GM12878 (cell line): ENCODE measurements at regions not wholly inside any gene's neighbourhood (a gene's known extent, or its start where the extent isn't known, plus 50 kb on each side); places are given as distances from the start of the nearest gene placed in this dataset.

Source experiments
- ATAC-seq: fragments of 200-7000 bp; cut with Tn5 transposase; 3 replicates; pipeline ENCODE4 v1.9.1; 2020; ENCODE audit warnings: mild to moderate bottlenecking, moderate library complexity
- BruUV-seq: library from RNA; stranded (reverse); fragments of 400-500 nt; replicated peaks from 2 replicates; lab custom pipeline; 2021; lab: Mats Ljungman, UMichigan
- CTCF ChIA-PET: fragments of 300-600 bp; sonication (Branson Sonifier 250); formaldehyde crosslinking; extraction: SDS; loops from one replicate; lab custom pipeline; 2021; ENCODE audit warnings: inconsistent platforms; lab: Yijun Ruan, JAX
- POLR2A ChIA-PET: fragments of 350-600 bp; formaldehyde crosslinking; extraction: SDS; loops from one replicate; lab custom pipeline; 2021; ENCODE audit warnings: inconsistent platforms; lab: Charles Lee
- RAD21 ChIA-PET: fragments of 300-600 bp; sonication (Branson Sonifier 250); formaldehyde crosslinking; loops from one replicate; lab custom pipeline; 2023; ENCODE audit warnings: antibody characterized with exemption; ENCODE audit not compliant: unreplicated experiment; lab: Charles Lee
- SMC1A ChIA-PET: fragments of 300-600 bp; sonication (Branson Sonifier 250); formaldehyde crosslinking; loops from one replicate; lab custom pipeline; 2023; ENCODE audit not compliant: unreplicated experiment, uncharacterized antibody; lab: Charles Lee
- DNase-seq: peaks from one replicate; pipeline ENCODE4 v3.0.0-alpha.2; 2011; ENCODE audit warnings: low read depth, low spot score
- FAIRE-seq: peaks from 3 replicates; lab custom pipeline; 2011; peaks lifted over from hg19 to GRCh38; lab: Jason Lieb, UNC
- H2AFZ ChIP-seq: 2 replicates; pipeline ENCODE4 v1.6.0; 2011; ENCODE audit warnings: low read depth, low read length, control low read depth; ENCODE audit not compliant: control insufficient read depth
- H3K27ac ChIP-seq: 2 replicates; pipeline ENCODE4 v1.5.1; 2011; ENCODE audit warnings: control low read depth; ENCODE audit not compliant: control insufficient read depth, insufficient read depth
- H3K27me3 ChIP-seq, 2 experiments: replicated peaks in 1 of 2; 2 replicates each; pipeline versions ENCODE4 v1.6.0 to v1.6.1; 2011; ENCODE audit warnings: low read length in 1 of 2; ENCODE audit not compliant: control insufficient read depth in 2 of 2, insufficient read depth in 2 of 2
- H3K36me3 ChIP-seq, 2 experiments: 2 replicates each; pipeline ENCODE4 v1.5.1; 2011; ENCODE audit warnings: low read length in 1 of 2; ENCODE audit not compliant: control insufficient read depth in 2 of 2, insufficient read depth in 2 of 2
- H3K4me1 ChIP-seq: 2 replicates; pipeline ENCODE4 v1.6.1; 2011; ENCODE audit warnings: mild to moderate bottlenecking, low read length, moderate library complexity, mixed read lengths; ENCODE audit not compliant: control insufficient read depth, insufficient read depth
- H3K4me2 ChIP-seq: 2 replicates; pipeline ENCODE4 v1.6.0; 2011; ENCODE audit warnings: control low read depth; ENCODE audit not compliant: control insufficient read depth, insufficient read depth
- H3K4me3 ChIP-seq: fragments of 200-600 bp; sonication (generic); 2 replicates; pipeline ENCODE4 v1.5.1; 2016
- H3K79me2 ChIP-seq: 2 replicates; pipeline ENCODE4 v1.6.0; 2011; ENCODE audit warnings: low read length; ENCODE audit not compliant: control insufficient read depth, insufficient read depth
- H3K9ac ChIP-seq: 2 replicates; pipeline ENCODE4 v1.8.0; 2011; ENCODE audit warnings: low read length, control low read depth, mixed read lengths; ENCODE audit not compliant: control insufficient read depth, insufficient read depth
- H3K9me3 ChIP-seq: replicated peaks from 3 replicates; pipeline ENCODE4 v1.5.1; 2011; ENCODE audit warnings: mild to moderate bottlenecking, low read length; ENCODE audit not compliant: control insufficient read depth, insufficient read depth
- H4K20me1 ChIP-seq: 2 replicates; pipeline ENCODE4 v1.6.0; 2011; ENCODE audit not compliant: control insufficient read depth, insufficient read depth
- BRCA1 ChIP-seq: IDR thresholded peaks from 2 replicates; pipeline ENCODE4 v1.6.1; 2011; ENCODE audit warnings: low read depth, low read length, improper control_type of control experiment
- ETV6 ChIP-seq, 2 experiments: fragments of 450-650 bp in 1 of 2; IDR thresholded peaks in 1 of 2; conservative IDR thresholded peaks in 1 of 2; 2 replicates each; pipeline ENCODE4 v1.6.1; 2014; ENCODE audit warnings: antibody characterized with exemption in 1 of 2, borderline replicate concordance in 1 of 2, low read depth in 1 of 2, mild to moderate bottlenecking in 1 of 2, moderate library complexity in 1 of 2
- NR2F1 ChIP-seq: fragments of 450-650 bp; conservative IDR thresholded peaks from 2 replicates; pipeline ENCODE4 v1.6.1; 2017; ENCODE audit warnings: mild to moderate bottlenecking
- SRF ChIP-seq, 2 experiments: IDR thresholded peaks; 2 replicates each; pipeline ENCODE4 v1.6.1; 2011; ENCODE audit warnings: low read depth in 2 of 2, low read length in 2 of 2, mild to moderate bottlenecking in 1 of 2, moderate library complexity in 1 of 2
- TCF7 ChIP-seq: IDR thresholded peaks from 2 replicates; pipeline ENCODE4 v1.6.1; 2014; ENCODE audit warnings: antibody characterized with exemption, borderline replicate concordance
- WGBS: methylation state at CpG from one replicate; pipeline ENCODE4 v1.1.6; 2016; ENCODE audit warnings: low lambda C conversion rate; ENCODE audit not compliant: insufficient replicate concordance, insufficient coverage; ENCODE audit errors: missing lambda C conversion rate; 5-methylcytosine and 5-hydroxymethylcytosine counted together
- in situ Hi-C: fragments of 300-500 bp; cut with MboI; formaldehyde crosslinking; loops from 9 replicates; pipeline ENCODE4 v1.14.3; 2018; ENCODE audit warnings: mixed read lengths
- intact Hi-C: fragments of 100-400 bp; cut with micrococcal nuclease; formaldehyde crosslinking; loops from one replicate; pipeline ENCODE4 v1.14.2; 2022; ENCODE audit not compliant: unreplicated experiment
- TF ChIP-seq, protein P1 (sequence below): fragments of 450-650 bp; IDR thresholded peaks from 2 replicates; pipeline ENCODE4 v1.6.1; 2017; ENCODE audit warnings: mild to moderate bottlenecking, moderate library complexity
- TF ChIP-seq, protein P2 (sequence below): IDR thresholded peaks from 2 replicates; pipeline ENCODE4 v1.6.1; 2012; ENCODE audit warnings: improper control_type of control experiment, low read depth, low read length; ENCODE audit not compliant: insufficient replicate concordance
- TF ChIP-seq, protein P3 (sequence below): fragments of 450-650 bp; IDR thresholded peaks from 2 replicates; pipeline ENCODE4 v1.6.1; 2016; ENCODE audit warnings: mild to moderate bottlenecking, moderate library complexity, borderline replicate concordance

DNA sequence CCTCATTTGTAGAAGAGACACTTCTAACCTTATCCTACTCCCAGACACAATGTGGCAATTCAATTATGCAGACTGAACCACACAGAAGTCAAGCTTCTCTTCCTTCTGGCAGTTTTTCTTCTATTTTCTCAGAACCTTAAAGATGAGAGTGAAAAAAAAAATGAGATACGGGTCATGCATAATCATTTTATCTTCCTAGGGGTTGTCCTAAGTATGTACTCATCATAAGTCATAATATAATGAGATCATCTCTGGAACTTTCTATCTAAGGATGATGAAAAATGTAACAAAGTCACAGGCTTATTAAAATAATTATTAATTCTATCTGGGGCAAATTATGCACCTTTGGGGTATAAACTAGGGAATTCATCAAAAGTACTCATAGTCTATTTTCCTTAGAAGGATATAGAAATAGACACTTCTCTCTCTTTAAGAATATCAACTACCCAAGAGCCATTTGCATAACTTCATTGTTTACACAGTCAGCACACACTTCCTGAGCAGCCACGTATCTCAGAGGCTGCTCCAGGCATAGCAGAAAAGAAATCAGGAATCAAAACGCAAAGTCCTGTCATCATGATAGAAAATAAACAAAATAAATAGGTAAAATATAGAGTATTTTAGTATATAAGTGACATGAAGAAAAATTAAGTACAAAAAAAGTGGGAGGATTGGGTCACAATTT, 345.9 kb upstream of the SPHKAP start:
- 5% methylated on average over 3 of the region's 3 CpGs for WGBS
- no peaks in the 10 kb centered on the region for H4K20me1 ChIP-seq
- ChIA-PET RAD21 (no interaction called here), SMC1A (no interaction called here), CTCF (no interaction called here), POLR2A (no interaction called here)
- H3K9me3 ChIP-seq: no peaks in the 10 kb centered on the region; the same call in 2 of the 3 replicates
- no peak overlapping the region for H3K4me2 ChIP-seq
- DNase-seq (no peak), FAIRE-seq (no peak), ATAC-seq (no peak)
- intact Hi-C loops (no loop called here), in situ Hi-C loops (no loop called here)
- H3K79me2 ChIP-seq: no peaks in the 10 kb centered on the region
- no peaks in the 10 kb centered on the region for H3K36me3 ChIP-seq
- no peak overlapping the region for H3K4me3 ChIP-seq
- no peaks in the 10 kb centered on the region for H3K27me3 ChIP-seq
- no TSS peak for BruUV-seq
- no peak overlapping the region for H3K9ac ChIP-seq
- no peak overlapping the region for H3K27ac ChIP-seq
- no peak overlapping the region for H2AFZ ChIP-seq
- 0 out of 2 replicates have a peak, but pooled peaks cover 4% of the 10 kb centered on the region for H3K4me1 ChIP-seq
- TF ChIP-seq TCF7 (no peak), BRCA1 (no peak), NR2F1 (no peak), SRF (IDR thresholded peaks at IDR 0.05; ENCODE audit: low read depth in 2 of 2, low read length in 2 of 2) (no peak), ETV6 (conservative IDR thresholded peaks at IDR 0.05 in 1 of 2, IDR thresholded peaks at IDR 0.05 in 1 of 2; ENCODE audit: borderline replicate concordance in 1 of 2, low read depth in 1 of 2) (no peak)
- TF ChIP-seq, protein P1, sequence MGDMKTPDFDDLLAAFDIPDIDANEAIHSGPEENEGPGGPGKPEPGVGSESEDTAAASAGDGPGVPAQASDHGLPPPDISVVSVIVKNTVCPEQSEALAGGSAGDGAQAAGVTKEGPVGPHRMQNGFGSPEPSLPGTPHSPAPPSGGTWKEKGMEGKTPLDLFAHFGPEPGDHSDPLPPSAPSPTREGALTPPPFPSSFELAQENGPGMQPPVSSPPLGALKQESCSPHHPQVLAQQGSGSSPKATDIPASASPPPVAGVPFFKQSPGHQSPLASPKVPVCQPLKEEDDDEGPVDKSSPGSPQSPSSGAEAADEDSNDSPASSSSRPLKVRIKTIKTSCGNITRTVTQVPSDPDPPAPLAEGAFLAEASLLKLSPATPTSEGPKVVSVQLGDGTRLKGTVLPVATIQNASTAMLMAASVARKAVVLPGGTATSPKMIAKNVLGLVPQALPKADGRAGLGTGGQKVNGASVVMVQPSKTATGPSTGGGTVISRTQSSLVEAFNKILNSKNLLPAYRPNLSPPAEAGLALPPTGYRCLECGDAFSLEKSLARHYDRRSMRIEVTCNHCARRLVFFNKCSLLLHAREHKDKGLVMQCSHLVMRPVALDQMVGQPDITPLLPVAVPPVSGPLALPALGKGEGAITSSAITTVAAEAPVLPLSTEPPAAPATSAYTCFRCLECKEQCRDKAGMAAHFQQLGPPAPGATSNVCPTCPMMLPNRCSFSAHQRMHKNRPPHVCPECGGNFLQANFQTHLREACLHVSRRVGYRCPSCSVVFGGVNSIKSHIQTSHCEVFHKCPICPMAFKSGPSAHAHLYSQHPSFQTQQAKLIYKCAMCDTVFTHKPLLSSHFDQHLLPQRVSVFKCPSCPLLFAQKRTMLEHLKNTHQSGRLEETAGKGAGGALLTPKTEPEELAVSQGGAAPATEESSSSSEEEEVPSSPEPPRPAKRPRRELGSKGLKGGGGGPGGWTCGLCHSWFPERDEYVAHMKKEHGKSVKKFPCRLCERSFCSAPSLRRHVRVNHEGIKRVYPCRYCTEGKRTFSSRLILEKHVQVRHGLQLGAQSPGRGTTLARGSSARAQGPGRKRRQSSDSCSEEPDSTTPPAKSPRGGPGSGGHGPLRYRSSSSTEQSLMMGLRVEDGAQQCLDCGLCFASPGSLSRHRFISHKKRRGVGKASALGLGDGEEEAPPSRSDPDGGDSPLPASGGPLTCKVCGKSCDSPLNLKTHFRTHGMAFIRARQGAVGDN: no peak
- TF ChIP-seq, protein P2, sequence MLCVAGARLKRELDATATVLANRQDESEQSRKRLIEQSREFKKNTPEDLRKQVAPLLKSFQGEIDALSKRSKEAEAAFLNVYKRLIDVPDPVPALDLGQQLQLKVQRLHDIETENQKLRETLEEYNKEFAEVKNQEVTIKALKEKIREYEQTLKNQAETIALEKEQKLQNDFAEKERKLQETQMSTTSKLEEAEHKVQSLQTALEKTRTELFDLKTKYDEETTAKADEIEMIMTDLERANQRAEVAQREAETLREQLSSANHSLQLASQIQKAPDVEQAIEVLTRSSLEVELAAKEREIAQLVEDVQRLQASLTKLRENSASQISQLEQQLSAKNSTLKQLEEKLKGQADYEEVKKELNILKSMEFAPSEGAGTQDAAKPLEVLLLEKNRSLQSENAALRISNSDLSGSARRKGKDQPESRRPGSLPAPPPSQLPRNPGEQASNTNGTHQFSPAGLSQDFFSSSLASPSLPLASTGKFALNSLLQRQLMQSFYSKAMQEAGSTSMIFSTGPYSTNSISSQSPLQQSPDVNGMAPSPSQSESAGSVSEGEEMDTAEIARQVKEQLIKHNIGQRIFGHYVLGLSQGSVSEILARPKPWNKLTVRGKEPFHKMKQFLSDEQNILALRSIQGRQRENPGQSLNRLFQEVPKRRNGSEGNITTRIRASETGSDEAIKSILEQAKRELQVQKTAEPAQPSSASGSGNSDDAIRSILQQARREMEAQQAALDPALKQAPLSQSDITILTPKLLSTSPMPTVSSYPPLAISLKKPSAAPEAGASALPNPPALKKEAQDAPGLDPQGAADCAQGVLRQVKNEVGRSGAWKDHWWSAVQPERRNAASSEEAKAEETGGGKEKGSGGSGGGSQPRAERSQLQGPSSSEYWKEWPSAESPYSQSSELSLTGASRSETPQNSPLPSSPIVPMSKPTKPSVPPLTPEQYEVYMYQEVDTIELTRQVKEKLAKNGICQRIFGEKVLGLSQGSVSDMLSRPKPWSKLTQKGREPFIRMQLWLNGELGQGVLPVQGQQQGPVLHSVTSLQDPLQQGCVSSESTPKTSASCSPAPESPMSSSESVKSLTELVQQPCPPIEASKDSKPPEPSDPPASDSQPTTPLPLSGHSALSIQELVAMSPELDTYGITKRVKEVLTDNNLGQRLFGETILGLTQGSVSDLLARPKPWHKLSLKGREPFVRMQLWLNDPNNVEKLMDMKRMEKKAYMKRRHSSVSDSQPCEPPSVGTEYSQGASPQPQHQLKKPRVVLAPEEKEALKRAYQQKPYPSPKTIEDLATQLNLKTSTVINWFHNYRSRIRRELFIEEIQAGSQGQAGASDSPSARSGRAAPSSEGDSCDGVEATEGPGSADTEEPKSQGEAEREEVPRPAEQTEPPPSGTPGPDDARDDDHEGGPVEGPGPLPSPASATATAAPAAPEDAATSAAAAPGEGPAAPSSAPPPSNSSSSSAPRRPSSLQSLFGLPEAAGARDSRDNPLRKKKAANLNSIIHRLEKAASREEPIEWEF: no peak
- TF ChIP-seq, protein P3, sequence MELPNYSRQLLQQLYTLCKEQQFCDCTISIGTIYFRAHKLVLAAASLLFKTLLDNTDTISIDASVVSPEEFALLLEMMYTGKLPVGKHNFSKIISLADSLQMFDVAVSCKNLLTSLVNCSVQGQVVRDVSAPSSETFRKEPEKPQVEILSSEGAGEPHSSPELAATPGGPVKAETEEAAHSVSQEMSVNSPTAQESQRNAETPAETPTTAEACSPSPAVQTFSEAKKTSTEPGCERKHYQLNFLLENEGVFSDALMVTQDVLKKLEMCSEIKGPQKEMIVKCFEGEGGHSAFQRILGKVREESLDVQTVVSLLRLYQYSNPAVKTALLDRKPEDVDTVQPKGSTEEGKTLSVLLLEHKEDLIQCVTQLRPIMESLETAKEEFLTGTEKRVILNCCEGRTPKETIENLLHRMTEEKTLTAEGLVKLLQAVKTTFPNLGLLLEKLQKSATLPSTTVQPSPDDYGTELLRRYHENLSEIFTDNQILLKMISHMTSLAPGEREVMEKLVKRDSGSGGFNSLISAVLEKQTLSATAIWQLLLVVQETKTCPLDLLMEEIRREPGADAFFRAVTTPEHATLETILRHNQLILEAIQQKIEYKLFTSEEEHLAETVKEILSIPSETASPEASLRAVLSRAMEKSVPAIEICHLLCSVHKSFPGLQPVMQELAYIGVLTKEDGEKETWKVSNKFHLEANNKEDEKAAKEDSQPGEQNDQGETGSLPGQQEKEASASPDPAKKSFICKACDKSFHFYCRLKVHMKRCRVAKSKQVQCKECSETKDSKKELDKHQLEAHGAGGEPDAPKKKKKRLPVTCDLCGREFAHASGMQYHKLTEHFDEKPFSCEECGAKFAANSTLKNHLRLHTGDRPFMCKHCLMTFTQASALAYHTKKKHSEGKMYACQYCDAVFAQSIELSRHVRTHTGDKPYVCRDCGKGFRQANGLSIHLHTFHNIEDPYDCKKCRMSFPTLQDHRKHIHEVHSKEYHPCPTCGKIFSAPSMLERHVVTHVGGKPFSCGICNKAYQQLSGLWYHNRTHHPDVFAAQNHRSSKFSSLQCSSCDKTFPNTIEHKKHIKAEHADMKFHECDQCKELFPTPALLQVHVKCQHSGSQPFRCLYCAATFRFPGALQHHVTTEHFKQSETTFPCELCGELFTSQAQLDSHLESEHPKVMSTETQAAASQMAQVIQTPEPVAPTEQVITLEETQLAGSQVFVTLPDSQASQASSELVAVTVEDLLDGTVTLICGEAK: no peak
